GM19372 (cell line): ENCODE measurements at regions not wholly inside any gene's neighbourhood (a gene's known extent, or its start where the extent isn't known, plus 50 kb on each side); places are given as distances from the start of the nearest gene placed in this dataset.

Experiments
- ATAC-seq: cut with Tn5 transposase; IDR thresholded peaks from one replicate; pipeline ENCODE4 v1.9.1; 2021; ENCODE audit warnings: mild to moderate bottlenecking, low read depth, moderate library complexity; ENCODE audit not compliant: unreplicated experiment

GRCh38 chr5:125034331-125034730 lies 287.9 kb upstream of the ZNF608 start:
- ATAC-seq: no peak

DNA sequence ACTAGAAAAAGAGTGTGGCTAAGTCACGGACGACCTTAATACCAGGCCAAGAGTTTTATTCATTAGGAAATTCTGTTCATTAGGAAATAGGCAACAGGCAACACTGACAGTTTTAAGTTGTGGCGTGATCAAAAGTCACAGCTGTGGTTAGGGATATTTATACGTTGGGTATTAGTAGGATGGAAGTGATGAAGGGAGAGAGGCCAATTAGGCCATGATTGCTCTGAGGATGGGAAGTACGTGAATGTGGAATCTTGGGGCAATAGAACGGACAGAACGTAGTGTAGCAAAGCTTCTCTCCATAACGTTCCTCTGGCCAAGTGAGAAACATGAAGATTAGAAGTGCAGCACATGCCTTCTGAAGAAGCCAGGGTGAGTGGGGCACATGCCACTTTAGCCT lies 290.1 kb upstream of the ZNF608 start:
- no peak for ATAC-seq

DNA sequence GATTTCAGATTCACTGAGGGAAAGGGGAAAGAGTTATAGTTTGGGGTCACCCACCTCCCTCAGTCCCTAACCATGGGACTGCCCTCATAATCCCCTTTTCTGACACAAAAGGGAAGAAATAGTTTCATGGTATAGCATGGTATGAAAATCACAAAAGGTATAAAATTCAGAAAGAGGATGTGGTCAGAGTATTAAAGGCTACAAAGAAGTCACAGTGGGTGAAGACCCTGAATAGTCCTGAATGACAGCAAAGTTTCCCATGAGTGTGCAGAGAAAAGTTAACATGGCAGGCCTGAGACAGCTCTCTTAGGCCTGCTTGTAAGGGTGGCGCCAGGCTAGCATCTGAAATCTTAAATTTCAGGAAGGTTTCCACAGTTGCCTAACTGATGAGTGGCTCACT lies 290.6 kb upstream of the ZNF608 start:
- ATAC-seq: no peak

- no peak for ATAC-seq
These were observed 291.1 kb upstream of the ZNF608 start for GRCh38 chr5:125037530-125037929.

- ATAC-seq: no peak
These were observed 292.0 kb upstream of the ZNF608 start for GRCh38 chr5:125038477-125038876.

DNA sequence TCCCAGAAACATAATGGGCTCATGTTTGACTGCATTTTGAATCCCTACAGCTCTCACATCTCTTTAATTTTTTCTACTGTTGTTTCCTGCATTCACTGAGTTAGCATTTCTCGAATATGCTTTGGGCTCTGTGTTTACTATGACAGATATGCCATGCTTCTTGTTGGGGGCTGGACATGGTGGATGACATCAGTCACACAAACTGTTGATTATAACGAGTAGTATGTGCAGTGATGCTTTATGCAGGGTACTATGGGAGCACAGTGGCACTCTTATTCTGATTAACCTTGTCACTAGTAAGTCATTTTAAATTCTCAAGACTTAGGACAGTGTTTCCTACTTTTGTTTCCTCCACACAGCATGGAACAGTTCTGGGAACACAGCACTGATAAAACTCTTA lies 295.4 kb upstream of the ZNF608 start:
- ATAC-seq: no peak

GRCh38 chr5:125042261-125042890 lies 295.9 kb upstream of the ZNF608 start:
- ATAC-seq: no peak

DNA sequence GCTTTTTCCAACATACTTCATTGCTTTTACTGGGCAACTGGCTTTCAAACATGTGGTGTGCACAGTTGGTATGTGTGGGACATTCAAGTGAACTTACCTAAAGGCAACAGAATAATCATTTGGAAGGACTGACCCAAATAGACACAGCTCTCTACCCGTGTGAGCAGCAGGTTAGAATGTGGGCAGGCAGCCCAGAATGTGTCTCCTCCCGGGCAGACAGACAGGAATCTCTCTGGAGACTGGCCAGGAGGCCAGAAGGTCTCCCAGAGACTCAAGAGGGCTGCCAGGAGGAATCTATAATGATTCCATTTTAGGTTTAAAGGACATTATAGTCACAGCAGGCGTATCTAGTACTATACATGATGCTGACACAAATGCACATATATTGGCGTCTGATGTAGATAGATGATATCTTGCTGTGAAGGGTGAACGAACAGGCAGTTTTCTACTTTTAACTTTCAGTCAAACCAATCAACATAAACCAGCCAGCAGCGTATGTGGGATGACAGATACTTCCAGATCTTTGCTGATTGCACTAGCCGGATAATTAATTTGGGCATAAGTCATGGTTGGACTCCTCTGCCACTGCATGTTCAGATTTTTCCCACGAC lies 297.4 kb upstream of the ZNF608 start:
- ATAC-seq: no peak

- no peak for ATAC-seq
These were observed 298.2 kb upstream of the ZNF608 start for GRCh38 chr5:125044491-125045282.

DNA sequence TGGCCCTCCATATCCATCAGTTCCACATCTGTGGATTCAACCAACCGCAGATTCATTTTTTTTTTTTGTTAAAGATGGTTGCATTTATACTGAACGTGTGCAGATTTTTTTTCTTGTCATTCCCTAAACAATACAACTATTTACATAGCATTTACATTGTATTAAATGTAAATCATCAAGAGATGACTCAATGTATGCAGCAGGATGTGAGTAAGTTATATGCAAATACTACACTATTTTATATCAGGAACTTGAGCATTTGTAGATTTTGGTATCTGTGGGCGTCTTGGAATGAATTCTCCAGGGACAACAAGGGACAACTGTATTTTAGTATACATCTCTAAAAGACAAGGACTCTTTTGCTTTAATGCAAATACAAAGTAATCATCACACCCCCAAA lies 299.2 kb upstream of the ZNF608 start:
- no peak for ATAC-seq

DNA sequence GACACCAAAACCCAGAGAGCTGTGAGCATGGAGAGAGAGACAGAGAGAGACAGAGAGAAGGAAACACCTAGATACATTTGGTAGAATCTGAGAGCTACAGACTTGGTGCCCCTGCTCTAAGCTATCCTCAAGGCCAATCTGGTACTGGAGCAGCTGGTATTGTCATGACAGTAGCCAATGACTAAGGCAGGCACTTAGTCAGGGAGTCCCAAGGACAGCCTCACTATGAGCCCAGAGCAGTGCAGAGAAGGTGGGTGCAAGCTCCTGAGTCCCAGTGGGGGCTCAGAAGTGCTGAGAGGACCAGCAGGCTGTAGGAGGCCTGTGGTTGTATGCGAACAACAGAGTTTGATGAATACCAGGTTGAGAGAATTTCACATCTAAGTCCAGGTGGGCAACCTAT lies 300.4 kb upstream of the ZNF608 start:
- ATAC-seq: no peak

- ATAC-seq: no peak
These were observed 301.4 kb upstream of the ZNF608 start for GRCh38 chr5:125047871-125048270.

DNA sequence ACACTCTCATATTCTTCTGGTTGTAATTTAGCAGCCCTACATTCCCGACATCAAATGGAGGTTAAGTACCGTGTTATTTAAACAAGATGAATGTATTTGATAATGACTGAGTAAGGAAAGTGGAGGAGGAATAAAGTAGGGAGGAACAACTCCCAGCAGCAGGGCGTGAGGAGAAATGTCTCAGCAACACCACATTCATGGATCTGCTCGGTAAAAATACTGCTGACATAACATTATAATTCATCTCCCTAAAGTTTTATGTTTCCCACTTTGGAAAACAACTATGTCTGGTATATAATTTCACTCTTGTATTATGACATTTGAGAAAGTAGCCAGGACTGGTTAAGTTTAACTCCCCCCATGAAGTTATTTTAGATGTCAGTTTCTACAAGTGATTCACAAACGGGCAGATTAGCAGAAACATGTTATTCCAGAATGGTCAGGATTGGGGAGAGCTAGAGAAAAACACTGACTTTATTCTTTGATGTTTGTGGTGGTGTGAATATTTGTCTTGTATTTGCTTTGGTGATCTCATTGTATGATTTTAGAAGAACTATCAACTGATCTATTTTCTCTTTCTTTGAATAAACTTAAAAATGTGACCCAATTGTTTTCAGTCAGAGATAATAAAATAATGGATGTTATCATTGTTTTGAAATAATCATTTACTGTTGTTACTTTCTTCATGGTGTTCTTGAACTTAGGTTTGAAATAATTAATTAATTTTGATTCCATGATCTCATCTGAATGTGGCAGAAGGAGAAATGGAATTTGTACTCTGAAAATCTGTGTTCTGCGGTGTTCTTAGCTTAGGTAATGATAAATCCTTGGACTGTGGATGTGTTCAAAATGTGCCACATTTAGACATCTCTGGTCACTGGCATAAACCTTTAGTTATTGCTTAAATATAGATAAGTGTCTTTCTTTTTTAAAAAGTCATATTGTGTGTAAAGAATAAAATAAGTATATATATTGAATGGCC lies 303.6 kb upstream of the ZNF608 start:
- no peak for ATAC-seq

GRCh38 chr5:125050926-125051325 lies 304.5 kb upstream of the ZNF608 start:
- no peak for ATAC-seq

DNA sequence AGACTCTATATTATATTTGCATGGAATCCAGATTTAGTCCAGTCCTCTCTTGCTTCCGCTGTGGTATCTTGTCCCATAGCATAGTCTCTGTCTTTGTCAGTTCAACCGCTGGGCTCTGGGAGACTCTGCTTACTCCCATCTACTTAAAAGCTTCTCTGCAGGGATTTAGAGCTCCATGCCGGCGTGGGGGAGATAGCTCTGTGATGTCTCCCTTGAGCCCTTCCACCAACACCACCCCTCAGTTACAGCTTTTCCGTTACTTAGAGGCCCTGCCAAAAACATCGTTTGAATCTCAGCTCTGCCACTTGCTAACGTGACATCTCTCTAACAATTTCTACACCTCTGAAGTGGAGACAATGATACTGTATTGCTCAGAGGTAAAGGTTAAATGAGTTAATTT lies 306.1 kb upstream of the ZNF608 start:
- ATAC-seq: no peak

- no peak for ATAC-seq
These were observed 306.7 kb upstream of the ZNF608 start for GRCh38 chr5:125053179-125053578.

DNA sequence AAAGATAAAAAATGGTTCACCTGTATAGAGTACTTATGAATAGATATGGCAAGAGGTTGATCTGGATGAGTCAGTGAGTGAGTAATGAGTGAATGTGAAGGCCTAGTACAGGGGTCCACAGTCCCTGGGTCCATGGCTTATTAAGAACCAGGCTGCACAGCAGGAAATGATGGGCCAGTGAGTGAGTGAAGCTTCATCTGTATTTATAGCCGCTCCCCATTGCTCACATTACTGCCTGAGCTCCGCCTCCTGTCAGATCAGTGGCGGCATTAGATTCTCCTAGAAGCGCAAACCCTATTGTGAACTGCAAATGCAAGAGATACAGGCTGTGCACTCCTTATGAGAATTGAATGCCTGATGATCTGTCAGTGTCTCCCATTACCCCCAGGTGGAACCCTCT lies 307.7 kb upstream of the ZNF608 start:
- no peak for ATAC-seq

GRCh38 chr5:125056671-125057485 lies 310.4 kb upstream of the ZNF608 start:
- no peak for ATAC-seq

DNA sequence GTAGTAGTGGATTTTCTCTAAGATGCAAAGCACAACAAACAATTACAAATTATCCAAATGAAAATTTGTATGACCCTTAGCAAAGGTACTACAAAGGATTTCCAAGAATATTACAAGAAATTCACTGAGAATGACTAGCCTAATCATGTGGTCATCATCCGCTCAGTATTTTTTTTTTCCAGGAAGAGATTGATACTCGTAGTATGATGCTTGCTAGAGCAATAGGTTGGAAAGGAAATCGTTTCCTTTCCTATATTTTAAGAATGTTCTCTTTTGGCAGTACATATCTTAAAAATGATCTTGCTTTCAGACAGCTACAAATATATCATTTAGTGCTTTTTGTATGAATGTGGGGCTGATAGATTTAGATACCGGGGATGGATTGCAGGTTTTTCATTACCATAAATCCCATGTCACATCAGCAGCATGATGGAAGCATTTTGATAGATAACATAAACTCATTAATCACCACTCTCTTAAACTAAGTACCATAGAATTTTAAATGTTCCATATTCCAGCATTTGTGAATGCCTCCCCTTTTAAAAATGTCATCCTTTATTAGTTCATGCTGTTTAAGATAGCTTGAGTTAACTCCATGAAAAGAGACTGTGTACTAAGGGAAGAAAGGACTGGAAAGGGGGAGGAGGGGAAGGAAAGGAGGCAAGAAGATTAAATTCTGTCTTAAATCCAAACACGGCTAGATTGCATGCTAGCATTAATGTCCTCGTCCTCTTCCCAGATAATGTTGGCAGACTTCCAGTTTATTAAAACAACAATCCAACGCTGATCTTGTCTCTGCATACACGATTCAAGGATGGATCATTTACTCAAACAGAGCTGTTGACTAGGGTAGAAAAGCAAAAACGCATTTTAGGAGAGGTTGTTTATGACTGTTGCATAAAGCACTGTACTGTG lies 311.7 kb upstream of the ZNF608 start:
- ATAC-seq: no peak
